ENCODE measurements at regions not wholly inside any gene's neighbourhood (a gene's known extent, or its start where the extent isn't known, plus 50 kb on each side); places are given as distances from the start of the nearest gene placed in this dataset.

DNA sequence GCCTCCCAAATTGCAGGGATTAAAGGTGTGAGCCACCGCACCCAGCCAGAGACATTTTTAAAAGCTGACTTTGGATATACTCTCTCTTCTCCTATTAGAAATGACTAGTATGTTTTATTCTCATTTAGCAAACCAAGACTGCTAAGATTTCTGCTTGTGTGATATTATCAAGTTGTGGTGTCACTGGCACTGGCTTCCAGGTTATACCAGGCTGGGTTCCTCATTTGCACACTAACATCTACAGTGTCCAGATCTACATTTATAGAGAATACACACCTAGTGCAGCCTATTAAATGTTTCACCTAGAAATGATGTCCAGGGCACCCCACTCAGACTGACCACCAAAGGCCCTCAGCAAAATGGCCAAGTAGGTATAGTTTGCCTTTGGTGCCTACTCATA is 49.9 kb upstream of the FOXN2 start:
- no peaks in the 10 kb centered on the region for H3K36me3 ChIP-seq (ENCODE audit: insufficient read depth, low read length)

More for the DNA sequence above, 49.9 kb upstream of the FOXN2 start:
- no peak overlapping the region for H3K27ac ChIP-seq (ENCODE audit: low read depth, low read length)
- H3K4me3 ChIP-seq (ENCODE audit: low read length), result no peak overlapping the region
- no peaks in the 10 kb centered on the region for H3K27me3 ChIP-seq (ENCODE audit: insufficient read depth, low read length)
- 100% methylated on average over 1 of the region's 1 CpG for WGBS
- H3K4me1 ChIP-seq (ENCODE audit: insufficient read depth, low read length), result no peaks in the 10 kb centered on the region
- H3K9me3 ChIP-seq (ENCODE audit: insufficient read depth, low read depth, low read length), result no peaks in the 10 kb centered on the region
- no peak overlapping the region for H3K9ac ChIP-seq (ENCODE audit: low read depth, low read length)

Data from HUES64 (cell line).